Tibial nerve (tissue), 3 donors: ENCODE measurements at regions not wholly inside any gene's neighbourhood (a gene's known extent, or its start where the extent isn't known, plus 50 kb on each side); places are given as distances from the start of the nearest gene placed in this dataset.

Experiments
- POLR2A ChIP-seq, 2 donors: fragments of 450-650 bp; IDR thresholded peaks; one replicate each; pipeline ENCODE4 v1.6.1; 2017; ENCODE audit warnings: antibody characterized with exemption in 2 of 2, mild to moderate bottlenecking in 2 of 2, moderate library complexity in 2 of 2
- TF ChIP-seq, protein P1 (sequence below), 5 experiments: fragments of 200-600 bp in 3 of 5; fragments of 450-650 bp in 2 of 5; sonication (generic) in 3 of 5; IDR thresholded peaks; one replicate each; pipeline ENCODE4 v1.5.1; 2016 to 2019; ENCODE audit warnings: antibody characterized with exemption in 5 of 5, mild to moderate bottlenecking in 3 of 5, moderate library complexity in 2 of 5

GRCh38 chr16:48445782-48446533, 60.7 kb upstream of the SIAH1 start:
- TF ChIP-seq POLR2A (IDR thresholded peaks at IDR 0.05) = no peak
- TF ChIP-seq, protein P1, sequence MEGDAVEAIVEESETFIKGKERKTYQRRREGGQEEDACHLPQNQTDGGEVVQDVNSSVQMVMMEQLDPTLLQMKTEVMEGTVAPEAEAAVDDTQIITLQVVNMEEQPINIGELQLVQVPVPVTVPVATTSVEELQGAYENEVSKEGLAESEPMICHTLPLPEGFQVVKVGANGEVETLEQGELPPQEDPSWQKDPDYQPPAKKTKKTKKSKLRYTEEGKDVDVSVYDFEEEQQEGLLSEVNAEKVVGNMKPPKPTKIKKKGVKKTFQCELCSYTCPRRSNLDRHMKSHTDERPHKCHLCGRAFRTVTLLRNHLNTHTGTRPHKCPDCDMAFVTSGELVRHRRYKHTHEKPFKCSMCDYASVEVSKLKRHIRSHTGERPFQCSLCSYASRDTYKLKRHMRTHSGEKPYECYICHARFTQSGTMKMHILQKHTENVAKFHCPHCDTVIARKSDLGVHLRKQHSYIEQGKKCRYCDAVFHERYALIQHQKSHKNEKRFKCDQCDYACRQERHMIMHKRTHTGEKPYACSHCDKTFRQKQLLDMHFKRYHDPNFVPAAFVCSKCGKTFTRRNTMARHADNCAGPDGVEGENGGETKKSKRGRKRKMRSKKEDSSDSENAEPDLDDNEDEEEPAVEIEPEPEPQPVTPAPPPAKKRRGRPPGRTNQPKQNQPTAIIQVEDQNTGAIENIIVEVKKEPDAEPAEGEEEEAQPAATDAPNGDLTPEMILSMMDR (IDR thresholded peaks at IDR 0.05) = no peak
